Mucosa of descending colon (tissue), 3 donors: ENCODE measurements at regions not wholly inside any gene's neighbourhood (a gene's known extent, or its start where the extent isn't known, plus 50 kb on each side); places are given as distances from the start of the nearest gene placed in this dataset.
A peak's percentile ranks its signal among the peaks of the same experiment; 100 is the strongest.

Source experiments
- ATAC-seq: fragments of 200-7000 bp; cut with Tn5 transposase; one replicate; pipeline ENCODE4 v1.9.1; 2020; ENCODE audit warnings: mild to moderate bottlenecking, moderate library complexity
- DNase-seq, 3 donors: peaks; one replicate each; pipeline ENCODE4 v3.0.0-alpha.2; 2020
- H3K36me3 ChIP-seq: fragments of 200-600 bp; one replicate; pipeline ENCODE4 v1.8.0; 2021; ENCODE audit warnings: low read depth, mild to moderate bottlenecking
- H3K4me1 ChIP-seq: fragments of 200-600 bp; one replicate; pipeline ENCODE4 v1.8.0; 2021; ENCODE audit warnings: low read depth, mild to moderate bottlenecking
- H3K4me3 ChIP-seq: fragments of 200-600 bp; one replicate; pipeline ENCODE4 v1.8.0; 2021; ENCODE audit warnings: mild to moderate bottlenecking
- H3K9me3 ChIP-seq: fragments of 200-600 bp; one replicate; pipeline ENCODE4 v1.8.0; 2021; ENCODE audit warnings: mild to moderate bottlenecking
- intact Hi-C, 2 donors: fragments of 100-400 bp; cut with DNase I in 1 of 2; cut with micrococcal nuclease in 1 of 2; formaldehyde crosslinking; loops; one replicate each; pipeline versions ENCODE4 v1.11.0 to v1.11.1; 2022; cut with DNase I, micrococcal nuclease
- TF ChIP-seq, protein P1 (sequence below): fragments of 200-600 bp; IDR thresholded peaks from one replicate; pipeline ENCODE4 v1.8.0; 2022; ENCODE audit warnings: antibody characterized with exemption, mild to moderate bottlenecking
- donor health status: DM: no; HTN: no; CAD: no; lungs with moderate emphysema.
- donor health status: DM: no; HTN: no; CAD: no.
- donor health status: DM: no; HTN: yes; CAD: no.

DNA sequence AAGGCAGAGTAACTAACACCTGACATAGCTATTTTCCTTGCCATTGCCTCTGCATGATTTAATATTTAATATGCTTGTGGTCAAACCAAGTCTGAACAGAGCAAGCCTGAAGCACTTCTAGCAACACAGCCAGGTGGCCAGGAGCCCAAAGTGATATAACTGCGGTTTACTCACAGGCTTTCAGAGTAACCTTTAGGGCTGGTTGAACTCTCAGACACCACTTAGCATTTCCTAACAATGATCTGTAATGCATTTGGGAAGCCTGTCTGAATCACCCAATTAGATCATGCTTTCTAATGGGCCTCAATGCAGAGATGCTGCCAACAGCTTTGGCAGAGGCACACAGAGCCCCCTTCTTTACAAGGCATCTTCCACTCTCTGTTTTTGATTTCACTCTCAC, 96.1 kb downstream of the FDX1 start:
- Histone ChIP-seq H3K4me1 (no peaks in the 10 kb centered on the region), H3K36me3 (no peaks in the 10 kb centered on the region), H3K9me3 (no peaks in the 10 kb centered on the region), H3K4me3 (no peak overlapping the region)
- DNase-seq: peak in 1 of 3 donors; percentile 9
- intact Hi-C loops: no loop called here
- TF ChIP-seq, protein P1, sequence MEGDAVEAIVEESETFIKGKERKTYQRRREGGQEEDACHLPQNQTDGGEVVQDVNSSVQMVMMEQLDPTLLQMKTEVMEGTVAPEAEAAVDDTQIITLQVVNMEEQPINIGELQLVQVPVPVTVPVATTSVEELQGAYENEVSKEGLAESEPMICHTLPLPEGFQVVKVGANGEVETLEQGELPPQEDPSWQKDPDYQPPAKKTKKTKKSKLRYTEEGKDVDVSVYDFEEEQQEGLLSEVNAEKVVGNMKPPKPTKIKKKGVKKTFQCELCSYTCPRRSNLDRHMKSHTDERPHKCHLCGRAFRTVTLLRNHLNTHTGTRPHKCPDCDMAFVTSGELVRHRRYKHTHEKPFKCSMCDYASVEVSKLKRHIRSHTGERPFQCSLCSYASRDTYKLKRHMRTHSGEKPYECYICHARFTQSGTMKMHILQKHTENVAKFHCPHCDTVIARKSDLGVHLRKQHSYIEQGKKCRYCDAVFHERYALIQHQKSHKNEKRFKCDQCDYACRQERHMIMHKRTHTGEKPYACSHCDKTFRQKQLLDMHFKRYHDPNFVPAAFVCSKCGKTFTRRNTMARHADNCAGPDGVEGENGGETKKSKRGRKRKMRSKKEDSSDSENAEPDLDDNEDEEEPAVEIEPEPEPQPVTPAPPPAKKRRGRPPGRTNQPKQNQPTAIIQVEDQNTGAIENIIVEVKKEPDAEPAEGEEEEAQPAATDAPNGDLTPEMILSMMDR: no peak
- ATAC-seq: peak; percentile 51

GRCh38 chr11:110526323-110526722, 96.6 kb downstream of the FDX1 start:
- intact Hi-C loops: no loop called here
- Histone ChIP-seq H3K4me3 (no peak overlapping the region), H3K36me3 (no peaks in the 10 kb centered on the region), H3K4me1 (no peaks in the 10 kb centered on the region), H3K9me3 (no peaks in the 10 kb centered on the region)
- no peak for ATAC-seq
- TF ChIP-seq, protein P1: no peak
- DNase-seq: no peak
